Middle frontal gyrus (tissue), 1 donor: ENCODE measurements at regions not wholly inside any gene's neighbourhood (a gene's known extent, or its start where the extent isn't known, plus 50 kb on each side); places are given as distances from the start of the nearest gene placed in this dataset.

Experiments used
- DNase-seq: peaks from one replicate; pipeline ENCODE4 v3.0.0-alpha.2; 2015; ENCODE audit warnings: low spot score; ENCODE audit errors: extremely low spot score

DNA sequence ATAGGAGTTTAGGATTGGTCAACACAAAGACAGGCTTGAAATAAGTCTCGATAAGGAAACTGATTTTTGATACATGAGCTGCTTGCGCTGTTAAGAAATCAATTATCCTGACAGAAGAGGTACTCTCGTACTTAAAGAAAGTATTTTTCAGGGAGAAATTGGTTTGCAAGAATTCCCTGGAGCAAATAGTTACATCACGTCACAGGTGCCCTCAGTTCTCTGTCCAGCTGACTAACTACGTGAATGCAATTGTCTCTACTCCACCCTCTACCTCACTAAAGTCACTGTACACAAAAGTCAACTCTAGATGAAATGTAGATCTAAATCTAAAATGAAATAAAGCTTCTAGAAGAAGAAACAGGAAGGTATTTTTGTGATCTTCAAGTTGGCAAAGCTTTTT lies 130.6 kb upstream of the KCNJ16 start:
- no peak for DNase-seq

GRCh38 chr17:69945698-69946185 lies 129.3 kb upstream of the KCNJ16 start:
- DNase-seq: no peak

GRCh38 chr17:69947027-69947759 lies 127.8 kb upstream of the KCNJ16 start:
- no peak for DNase-seq

- no peak for DNase-seq
These were observed 126.6 kb upstream of the KCNJ16 start for GRCh38 chr17:69948406-69948805.

DNA sequence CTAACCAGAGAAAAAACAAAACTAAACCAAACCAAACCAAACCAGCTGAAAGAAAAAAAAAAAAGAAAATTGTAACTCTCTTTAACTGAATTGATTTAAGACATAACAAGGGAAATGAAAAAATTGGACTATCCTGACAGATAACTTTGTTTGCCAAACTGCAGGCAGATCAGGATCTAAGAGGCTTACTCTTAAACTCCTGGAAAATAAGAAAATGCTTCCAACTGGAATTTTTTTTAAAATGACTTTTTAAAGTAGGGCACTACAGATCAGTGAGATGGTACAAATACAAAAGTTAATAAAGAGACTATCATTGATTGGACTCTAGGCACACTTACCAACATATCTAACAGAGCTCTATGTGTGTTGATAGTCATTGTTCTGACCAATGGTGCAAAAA lies 125.5 kb upstream of the KCNJ16 start:
- DNase-seq: no peak

DNA sequence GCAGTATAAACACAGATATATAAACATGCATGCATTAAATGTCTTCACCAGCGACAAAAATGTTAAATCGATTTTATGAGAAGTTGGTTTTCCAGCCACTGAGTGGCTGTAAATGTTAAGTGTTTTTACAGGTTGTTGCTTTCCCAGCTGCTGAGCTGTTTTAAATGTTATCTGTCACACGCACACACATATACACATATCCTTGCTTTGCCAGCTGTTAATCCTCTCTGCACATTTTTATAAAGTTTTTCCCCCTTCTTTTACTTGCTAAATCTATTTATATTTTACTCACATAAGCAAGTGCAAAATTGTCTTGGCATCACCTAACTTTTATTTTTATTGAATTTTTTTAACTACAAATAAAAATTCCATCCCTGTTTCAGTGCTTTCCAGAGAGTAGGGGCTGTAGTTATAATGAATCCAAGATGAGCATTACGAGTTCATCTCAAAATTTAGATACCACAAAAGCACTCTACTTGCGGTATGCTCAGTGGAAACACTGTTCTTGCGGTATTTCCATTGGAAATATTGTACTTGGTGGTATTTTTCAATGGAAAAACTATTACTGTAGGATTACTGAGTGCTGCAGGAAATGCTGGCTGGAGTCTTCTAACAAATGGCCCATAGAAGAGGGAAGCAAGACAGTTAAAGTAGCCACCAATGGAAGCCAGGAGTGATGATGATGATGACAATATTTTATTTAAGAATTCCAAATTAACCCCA lies 124.9 kb upstream of the KCNJ16 start:
- no peak for DNase-seq

GRCh38 chr17:69950701-69951418 lies 124.2 kb upstream of the KCNJ16 start:
- no peak for DNase-seq

GRCh38 chr17:69954241-69954925 lies 120.6 kb upstream of the KCNJ16 start:
- DNase-seq: no peak

DNA sequence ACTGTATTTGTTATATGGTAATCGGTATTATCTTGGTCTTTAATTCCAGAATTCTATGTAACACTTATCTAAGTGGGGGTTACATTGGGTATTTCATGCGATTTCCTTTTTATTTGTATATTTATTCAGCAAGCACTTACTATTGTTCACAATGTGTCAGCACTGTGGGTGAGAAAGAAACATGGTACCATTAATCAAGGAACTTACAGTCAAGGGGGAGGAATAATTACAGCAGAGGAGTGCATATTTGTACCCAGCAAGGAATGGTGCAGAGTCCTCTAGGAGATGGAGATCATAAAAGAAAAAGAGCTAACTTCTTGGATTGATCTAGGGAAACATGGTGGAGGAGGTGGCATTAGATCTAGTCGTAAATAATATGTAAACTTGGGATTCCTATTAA lies 117.0 kb upstream of the KCNJ16 start:
- no peak for DNase-seq

- DNase-seq: no peak
These were observed 115.7 kb upstream of the KCNJ16 start for GRCh38 chr17:69959283-69959682.

DNA sequence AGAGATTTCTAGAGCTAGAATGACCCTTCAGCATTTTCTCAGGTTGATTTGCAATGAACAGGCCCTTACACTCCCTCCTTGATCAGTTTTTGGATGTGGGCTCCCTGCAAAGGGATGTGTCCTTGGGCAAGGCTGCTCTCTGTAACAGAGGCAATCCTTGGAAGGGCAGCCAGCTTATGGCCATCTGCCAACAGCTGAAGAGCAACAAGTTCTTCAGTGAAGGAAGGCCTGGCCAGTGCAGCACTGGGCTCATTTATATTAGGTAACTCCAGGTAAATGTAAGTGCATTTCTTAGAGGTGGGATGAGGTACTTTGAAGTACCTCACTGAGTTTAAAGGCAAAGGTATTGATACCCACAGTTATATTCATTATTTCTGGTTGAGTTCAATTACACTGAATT lies 114.3 kb upstream of the KCNJ16 start:
- no peak for DNase-seq

DNA sequence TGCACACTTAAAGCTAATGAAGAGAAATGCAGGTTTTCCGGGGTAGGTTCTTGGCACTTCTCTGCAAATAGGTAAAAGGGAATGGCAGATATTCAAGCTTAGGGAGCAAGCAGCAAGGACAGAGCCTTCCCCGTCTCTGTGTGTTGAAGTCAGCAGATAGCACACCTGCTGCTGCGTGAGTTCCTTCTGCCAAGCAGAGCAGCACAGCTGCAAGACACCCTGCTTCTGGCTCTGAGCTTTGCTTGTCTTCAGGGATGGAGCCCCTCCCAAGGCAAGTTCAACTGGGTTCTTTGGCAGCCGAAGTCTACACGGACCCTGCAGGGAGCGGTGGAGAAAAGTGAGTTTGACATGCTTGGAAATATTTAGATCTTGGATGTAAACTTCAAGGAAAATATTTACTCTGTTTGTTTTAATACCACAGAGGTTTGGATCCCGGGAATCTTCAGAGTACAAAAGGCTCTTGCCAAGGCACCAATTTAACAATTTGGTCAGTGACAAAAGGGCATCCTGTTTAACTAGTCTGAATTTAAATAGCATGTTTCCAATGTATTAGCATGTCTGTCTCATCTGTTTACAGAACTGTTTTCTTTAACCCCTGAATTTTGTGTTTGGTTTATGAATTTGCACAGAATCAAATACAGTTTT lies 113.4 kb upstream of the KCNJ16 start:
- DNase-seq: no peak

DNA sequence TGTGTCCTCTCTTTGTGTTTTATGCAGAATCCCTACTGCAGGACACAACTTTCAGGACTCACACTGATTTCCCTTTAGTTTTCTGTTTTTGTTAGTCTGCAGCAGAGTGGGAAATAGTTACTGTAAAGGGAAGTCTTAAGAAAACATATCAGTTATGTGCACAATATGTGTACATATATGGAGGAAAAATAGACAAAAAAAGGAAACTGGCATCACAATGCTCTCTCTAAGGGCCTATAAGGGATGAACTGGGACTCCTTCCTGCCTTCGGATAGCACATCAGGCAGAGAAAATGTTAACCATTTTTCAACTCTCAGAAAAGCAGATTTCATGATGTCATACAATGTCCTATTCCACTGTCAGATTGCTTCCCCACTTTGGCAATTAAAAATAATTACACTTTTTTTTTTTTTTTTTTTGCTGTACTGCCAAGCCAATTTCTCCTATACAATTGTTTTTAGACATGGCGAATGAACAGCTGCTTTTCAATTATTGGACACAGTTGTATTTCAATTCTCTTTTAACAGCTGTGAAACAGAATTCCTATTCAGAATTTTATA lies 112.5 kb upstream of the KCNJ16 start:
- no peak for DNase-seq

- no peak for DNase-seq
These were observed 107.1 kb upstream of the KCNJ16 start for GRCh38 chr17:69967910-69968411.

DNA sequence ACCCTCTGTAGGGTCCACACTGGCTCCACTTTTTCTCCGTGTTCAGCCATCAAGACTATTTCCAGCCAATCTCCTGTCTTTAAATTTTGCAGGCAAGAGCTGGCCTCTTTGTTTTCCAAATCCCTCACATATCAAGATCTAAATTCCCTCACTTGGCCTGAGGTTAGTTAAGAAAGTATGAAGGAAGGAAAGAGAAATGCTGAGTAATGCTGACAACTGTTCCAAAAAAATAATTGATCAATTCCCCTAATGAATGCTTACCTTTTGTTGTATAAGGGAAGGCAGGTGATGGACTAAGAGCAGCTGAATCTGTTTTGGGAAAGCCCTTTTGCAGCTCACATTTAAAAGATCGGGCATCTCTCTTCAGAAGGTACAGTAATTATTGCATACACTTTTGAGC lies 105.1 kb upstream of the KCNJ16 start:
- no peak for DNase-seq

DNA sequence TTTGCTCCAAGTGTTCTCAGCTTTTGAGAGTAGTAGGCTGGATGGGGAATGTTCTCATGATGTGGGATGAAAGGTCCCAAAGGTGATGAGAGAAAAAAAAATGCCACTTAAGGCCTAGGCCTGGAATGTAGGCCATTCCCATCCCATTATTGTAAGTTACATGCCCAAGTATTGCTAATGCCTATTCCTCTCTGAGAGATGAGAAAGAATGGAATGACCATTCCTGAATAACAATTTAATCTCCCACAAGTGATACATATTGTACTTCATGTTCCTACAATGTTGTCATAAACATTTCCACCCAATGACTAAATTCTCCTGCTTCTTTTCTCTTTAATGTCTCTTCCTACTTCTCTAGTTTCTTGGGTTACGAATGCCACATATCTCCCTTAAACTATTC lies 102.8 kb upstream of the KCNJ16 start:
- no peak for DNase-seq

- DNase-seq: no peak
These were observed 99.2 kb upstream of the KCNJ16 start for GRCh38 chr17:69975808-69976207.

- DNase-seq: no peak
These were observed 96.9 kb upstream of the KCNJ16 start for GRCh38 chr17:69978056-69978646.

DNA sequence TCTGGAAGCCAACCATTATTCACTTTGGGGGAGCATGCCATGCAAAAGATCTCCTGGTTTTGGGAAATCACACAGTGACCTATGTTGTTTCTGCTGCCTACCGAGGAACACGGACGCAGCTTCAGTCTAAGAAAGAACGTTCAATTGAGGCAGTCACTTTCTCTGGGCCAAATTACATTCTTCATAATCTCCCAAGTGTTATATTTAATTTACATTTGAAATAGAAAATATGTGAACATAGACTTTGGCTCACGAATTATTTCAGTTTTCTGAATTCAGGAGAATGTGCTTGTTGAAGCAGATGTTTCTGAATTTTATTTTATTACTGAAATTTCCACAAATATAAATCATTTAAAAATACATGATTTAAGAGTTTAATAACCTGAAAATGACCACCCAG lies 93.6 kb upstream of the KCNJ16 start:
- DNase-seq: no peak

DNA sequence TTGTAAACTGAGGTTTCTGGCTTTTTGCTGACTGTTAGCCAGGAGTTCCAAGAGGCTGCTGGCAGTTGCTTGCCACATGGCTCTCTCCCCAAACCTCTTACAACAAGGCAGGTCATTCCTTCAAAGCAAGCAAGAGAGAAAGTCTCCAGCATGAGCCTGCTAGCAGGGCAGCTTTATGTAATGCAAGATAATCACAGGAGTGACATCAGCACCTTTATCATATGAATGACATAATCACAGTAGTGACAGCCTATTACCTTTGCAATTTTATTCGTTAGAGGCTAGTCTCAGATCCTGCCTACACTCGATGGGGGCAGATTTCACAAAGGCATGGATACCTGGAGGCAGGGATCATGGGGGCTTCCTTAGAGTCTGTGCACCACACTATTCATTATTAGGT lies 79.5 kb upstream of the KCNJ16 start:
- no peak for DNase-seq
